BLaER1 (cell line): ENCODE measurements at regions not wholly inside any gene's neighbourhood (a gene's known extent, or its start where the extent isn't known, plus 50 kb on each side); places are given as distances from the start of the nearest gene placed in this dataset.

Experiments
- H3K27ac ChIP-seq: shearing (Covaris generic); formaldehyde crosslinking; 2 replicates; pipeline ENCODE4 v1.8.1; 2022
- H3K27me3 ChIP-seq: shearing (Covaris generic); formaldehyde crosslinking; 2 replicates; pipeline ENCODE4 v1.8.1; 2022
- H3K36me3 ChIP-seq: shearing (Covaris generic); formaldehyde crosslinking; 2 replicates; pipeline ENCODE4 v1.8.1; 2022
- H3K4me1 ChIP-seq: shearing (Covaris generic); formaldehyde crosslinking; 2 replicates; pipeline ENCODE4 v1.8.1; 2022
- H3K4me2 ChIP-seq: shearing (Covaris generic); formaldehyde crosslinking; 2 replicates; pipeline ENCODE4 v1.8.1; 2022
- H3K4me3 ChIP-seq: shearing (Covaris generic); formaldehyde crosslinking; 2 replicates; pipeline ENCODE4 v1.8.1; 2022
- H3K9ac ChIP-seq: shearing (Covaris generic); formaldehyde crosslinking; 2 replicates; pipeline ENCODE4 v1.8.1; 2022
- H3K9me3 ChIP-seq: shearing (Covaris generic); formaldehyde crosslinking; 2 replicates; pipeline ENCODE4 v1.8.1; 2022
- H4K20me1 ChIP-seq: shearing (Covaris generic); formaldehyde crosslinking; 2 replicates; pipeline ENCODE4 v1.8.1; 2022
- Cebpa-rat ChIP-seq: shearing (Covaris generic); IDR thresholded peaks from 2 replicates; pipeline ENCODE4 v1.8.1; 2022

GRCh38 chr13:34208336-34208735 is 390.4 kb downstream of the RFC3 start:
- H3K27me3 ChIP-seq = no peaks in the 10 kb centered on the region
- H3K9me3 ChIP-seq = no peaks in the 10 kb centered on the region
- TF ChIP-seq Cebpa-rat = no peak
- H3K4me1 ChIP-seq = no peaks in the 10 kb centered on the region
- H3K4me2 ChIP-seq = no peak overlapping the region
- no peak overlapping the region for H3K9ac ChIP-seq
- H3K36me3 ChIP-seq = no peaks in the 10 kb centered on the region
- no peaks in the 10 kb centered on the region for H4K20me1 ChIP-seq
- H3K4me3 ChIP-seq = no peak overlapping the region
- H3K27ac ChIP-seq = no peak overlapping the region

- TF ChIP-seq Cebpa-rat = no peak
- no peak overlapping the region for H3K4me2 ChIP-seq
Observed at GRCh38 chr13:34210341-34210740, 392.4 kb downstream of the RFC3 start.

GRCh38 chr13:34214686-34215085 is 396.7 kb downstream of the RFC3 start:
- no peak overlapping the region for H3K4me3 ChIP-seq
- H3K4me2 ChIP-seq = no peak overlapping the region
- H3K9ac ChIP-seq = no peak overlapping the region
- no peaks in the 10 kb centered on the region for H4K20me1 ChIP-seq
- TF ChIP-seq Cebpa-rat = no peak
- no peak overlapping the region for H3K27ac ChIP-seq
- no peaks in the 10 kb centered on the region for H3K9me3 ChIP-seq
- H3K36me3 ChIP-seq = no peaks in the 10 kb centered on the region
- H3K27me3 ChIP-seq = no peaks in the 10 kb centered on the region
- H3K4me1 ChIP-seq = peaks cover 15% of the 10 kb centered on the region

More at GRCh38 chr13:34210341-34210740, 392.4 kb downstream of the RFC3 start:
- Histone ChIP-seq H3K9me3 (no peaks in the 10 kb centered on the region), H3K9ac (no peak overlapping the region), H3K27ac (no peak overlapping the region), H3K36me3 (no peaks in the 10 kb centered on the region), H3K4me1 (no peaks in the 10 kb centered on the region), H3K4me3 (no peak overlapping the region), H3K27me3 (no peaks in the 10 kb centered on the region), H4K20me1 (no peaks in the 10 kb centered on the region)

- Histone ChIP-seq H3K9me3 (no peaks in the 10 kb centered on the region), H3K4me3 (no peak overlapping the region), H3K4me2 (no peak overlapping the region), H3K4me1 (peaks cover 15% of the 10 kb centered on the region), H3K36me3 (no peaks in the 10 kb centered on the region), H3K9ac (no peak overlapping the region), H3K27me3 (no peaks in the 10 kb centered on the region), H4K20me1 (no peaks in the 10 kb centered on the region), H3K27ac (no peak overlapping the region)
- no peak for TF ChIP-seq Cebpa-rat
Observed at GRCh38 chr13:34216256-34216655, 398.3 kb downstream of the RFC3 start.

GRCh38 chr13:34217343-34218025 is 399.5 kb downstream of the RFC3 start:
- no peaks in the 10 kb centered on the region for H3K9me3 ChIP-seq
- H4K20me1 ChIP-seq = no peaks in the 10 kb centered on the region
- H3K27ac ChIP-seq = no peak overlapping the region
- peaks cover 15% of the 10 kb centered on the region for H3K4me1 ChIP-seq
- no peaks in the 10 kb centered on the region for H3K36me3 ChIP-seq
- H3K4me2 ChIP-seq = peak overlapping the region; percentile 60
- peak; percentile 51; the same call in 1 of the 2 replicates for TF ChIP-seq Cebpa-rat
- H3K9ac ChIP-seq = no peak overlapping the region
- H3K4me3 ChIP-seq = no peak overlapping the region
- H3K27me3 ChIP-seq = no peaks in the 10 kb centered on the region

GRCh38 chr13:34223984-34224383 is 406.0 kb downstream of the RFC3 start:
- no peak overlapping the region for H3K4me3 ChIP-seq
- no peak overlapping the region for H3K4me2 ChIP-seq
- H3K27me3 ChIP-seq = no peaks in the 10 kb centered on the region
- no peaks in the 10 kb centered on the region for H3K9me3 ChIP-seq
- no peaks in the 10 kb centered on the region for H3K36me3 ChIP-seq
- H3K4me1 ChIP-seq = no peaks in the 10 kb centered on the region
- TF ChIP-seq Cebpa-rat = no peak
- no peak overlapping the region for H3K27ac ChIP-seq
- H3K9ac ChIP-seq = no peak overlapping the region
- H4K20me1 ChIP-seq = no peaks in the 10 kb centered on the region

GRCh38 chr13:34224877-34225276 is 406.9 kb downstream of the RFC3 start:
- no peaks in the 10 kb centered on the region for H4K20me1 ChIP-seq
- H3K27ac ChIP-seq = no peak overlapping the region
- H3K9ac ChIP-seq = no peak overlapping the region
- no peak for TF ChIP-seq Cebpa-rat
- no peaks in the 10 kb centered on the region for H3K36me3 ChIP-seq
- no peak overlapping the region for H3K4me2 ChIP-seq
- H3K9me3 ChIP-seq = no peaks in the 10 kb centered on the region
- no peaks in the 10 kb centered on the region for H3K27me3 ChIP-seq
- H3K4me1 ChIP-seq = no peaks in the 10 kb centered on the region
- H3K4me3 ChIP-seq = no peak overlapping the region

GRCh38 chr13:34230271-34230670 is 412.3 kb downstream of the RFC3 start:
- H3K27me3 ChIP-seq = no peaks in the 10 kb centered on the region
- no peaks in the 10 kb centered on the region for H3K4me1 ChIP-seq
- H3K27ac ChIP-seq = no peak overlapping the region
- TF ChIP-seq Cebpa-rat = no peak
- no peaks in the 10 kb centered on the region for H3K36me3 ChIP-seq
- no peak overlapping the region for H3K9ac ChIP-seq
- H3K4me2 ChIP-seq = no peak overlapping the region
- H3K9me3 ChIP-seq = no peaks in the 10 kb centered on the region
- H3K4me3 ChIP-seq = no peak overlapping the region
- H4K20me1 ChIP-seq = no peaks in the 10 kb centered on the region

GRCh38 chr13:34241332-34241731 is 423.4 kb downstream of the RFC3 start:
- H3K4me3 ChIP-seq = no peak overlapping the region
- no peak for TF ChIP-seq Cebpa-rat

GRCh38 chr13:34243403-34243802 is 425.5 kb downstream of the RFC3 start:
- no peaks in the 10 kb centered on the region for H3K27me3 ChIP-seq
- H3K4me3 ChIP-seq = no peak overlapping the region
- no peaks in the 10 kb centered on the region for H4K20me1 ChIP-seq
- no peak overlapping the region for H3K4me2 ChIP-seq
- H3K27ac ChIP-seq = no peak overlapping the region
- no peak overlapping the region for H3K9ac ChIP-seq
- H3K36me3 ChIP-seq = no peaks in the 10 kb centered on the region
- H3K9me3 ChIP-seq = peaks cover 8% of the 10 kb centered on the region; the same call in 1 of the 2 replicates
- TF ChIP-seq Cebpa-rat = no peak
- peaks cover 7% of the 10 kb centered on the region; the same call in 1 of the 2 replicates for H3K4me1 ChIP-seq

More at GRCh38 chr13:34241332-34241731, 423.4 kb downstream of the RFC3 start:
- Histone ChIP-seq H3K27ac (no peak overlapping the region), H3K36me3 (no peaks in the 10 kb centered on the region), H4K20me1 (no peaks in the 10 kb centered on the region), H3K4me1 (no peaks in the 10 kb centered on the region), H3K27me3 (no peaks in the 10 kb centered on the region), H3K4me2 (no peak overlapping the region), H3K9ac (no peak overlapping the region), H3K9me3 (peaks cover 10% of the 10 kb centered on the region; the same call in 1 of the 2 replicates)
